VCaP (cell line): ENCODE measurements at regions not wholly inside any gene's neighbourhood (a gene's known extent, or its start where the extent isn't known, plus 50 kb on each side); places are given as distances from the start of the nearest gene placed in this dataset.
"Not testable (repeated sequence)": the region's sequence is repeated elsewhere in the genome, so short reads cannot be mapped to it uniquely, and the experiment has no call there.

Experiments
- H3K27ac ChIP-seq: fragments of 450-650 bp; 2 replicates; pipeline ENCODE4 v1.5.1; 2017
- CTCF ChIP-seq: fragments of 450-650 bp; conservative IDR thresholded peaks from 2 replicates; pipeline ENCODE4 v1.5.1; 2017; ENCODE audit warnings: mild to moderate bottlenecking, moderate library complexity

GRCh38 chr2:131627777-131628176 is 100.1 kb downstream of the CCDC74A start:
- not testable (repeated sequence) for H3K27ac ChIP-seq

GRCh38 chr2:131631648-131632047 is 104.0 kb downstream of the CCDC74A start:
- not testable (repeated sequence) for H3K27ac ChIP-seq

- not testable (repeated sequence) for H3K27ac ChIP-seq
Observed at GRCh38 chr2:131633405-131633804, 105.7 kb downstream of the CCDC74A start.

GRCh38 chr2:131633827-131634695 is 106.4 kb downstream of the CCDC74A start:
- not testable (repeated sequence) for H3K27ac ChIP-seq

GRCh38 chr2:131635611-131636010 is 107.9 kb downstream of the CCDC74A start:
- no peak for TF ChIP-seq CTCF
- no peak overlapping the region for H3K27ac ChIP-seq

GRCh38 chr2:131636704-131637308 is 109.1 kb downstream of the CCDC74A start:
- not testable (repeated sequence) for H3K27ac ChIP-seq

- not testable (repeated sequence) for H3K27ac ChIP-seq
Observed at GRCh38 chr2:131639001-131639620, 111.4 kb downstream of the CCDC74A start.

- H3K27ac ChIP-seq, result no peak overlapping the region
- no peak for TF ChIP-seq CTCF
Observed at GRCh38 chr2:131641414-131642206, 113.9 kb downstream of the CCDC74A start.

- not testable (repeated sequence) for H3K27ac ChIP-seq
Observed at GRCh38 chr2:131643180-131643579, 115.5 kb downstream of the CCDC74A start.

- no peak for TF ChIP-seq CTCF
- no peak overlapping the region for H3K27ac ChIP-seq
Observed at GRCh38 chr2:131645177-131645765, 117.6 kb downstream of the CCDC74A start.

- not testable (repeated sequence) for H3K27ac ChIP-seq
Observed at GRCh38 chr2:131646220-131646619, 118.5 kb downstream of the CCDC74A start.
